ENCODE measurements at regions not wholly inside any gene's neighbourhood (a gene's known extent, or its start where the extent isn't known, plus 50 kb on each side); places are given as distances from the start of the nearest gene placed in this dataset.

DNA sequence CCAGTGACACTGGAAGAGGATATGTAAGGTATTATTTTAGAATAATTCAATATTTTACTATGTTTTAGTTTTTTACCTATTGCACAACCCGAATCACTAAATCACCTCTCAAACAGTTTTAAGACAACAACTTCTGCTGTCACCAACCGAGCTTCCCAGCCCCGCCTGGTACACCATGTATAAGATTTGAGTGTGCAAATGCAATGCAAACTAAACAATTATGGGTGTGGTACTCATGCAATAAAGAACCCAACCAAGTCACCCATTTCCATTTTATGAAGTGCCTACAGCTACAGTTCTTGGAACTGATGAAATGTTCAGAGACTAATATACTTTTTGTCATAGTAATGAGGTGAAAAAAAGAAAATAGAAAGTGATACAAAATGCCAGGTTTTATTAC, 256.2 kb downstream of the TAFA4 start:
- Histone ChIP-seq H3K4me1 (ENCODE audit: insufficient read depth, low read length, poor library complexity, severe bottlenecking) (no peaks in the 10 kb centered on the region), H3K4me3 (ENCODE audit: low read depth, low read length, poor library complexity, severe bottlenecking) (no peak overlapping the region), H4K20me1 (ENCODE audit: insufficient read depth, low read length) (no peaks in the 10 kb centered on the region), H3K4me2 (ENCODE audit: low read length) (no peak overlapping the region), H3K9me3 (ENCODE audit: low read length) (no peaks in the 10 kb centered on the region), H2AFZ (ENCODE audit: low read length) (no peak overlapping the region), H3K79me2 (ENCODE audit: insufficient read depth, low read depth, low read length) (no peaks in the 10 kb centered on the region), H3K9me2 (ENCODE audit: insufficient read depth, low read length) (no peaks in the 10 kb centered on the region), H3K27ac (ENCODE audit: low read depth, low read length, poor library complexity, severe bottlenecking) (no peak overlapping the region), H3K36me3 (ENCODE audit: insufficient read depth, low read length) (no peaks in the 10 kb centered on the region)
- CTCF ChIA-PET (ENCODE audit: unreplicated experiment): no interaction called here
- no peak for DNase-seq (ENCODE audit: low spot score)
- POLR2A ChIA-PET: no interaction called here
- no peak for TF ChIP-seq EZH2phosphoT487 (IDR thresholded peaks at IDR 0.05; ENCODE audit: borderline replicate concordance, low read depth, low read length)
- intact Hi-C loops (cut with micrococcal nuclease; ENCODE audit: unreplicated experiment): no loop called here
- no TSS peak for BruUV-seq (replicated peaks)

DNA sequence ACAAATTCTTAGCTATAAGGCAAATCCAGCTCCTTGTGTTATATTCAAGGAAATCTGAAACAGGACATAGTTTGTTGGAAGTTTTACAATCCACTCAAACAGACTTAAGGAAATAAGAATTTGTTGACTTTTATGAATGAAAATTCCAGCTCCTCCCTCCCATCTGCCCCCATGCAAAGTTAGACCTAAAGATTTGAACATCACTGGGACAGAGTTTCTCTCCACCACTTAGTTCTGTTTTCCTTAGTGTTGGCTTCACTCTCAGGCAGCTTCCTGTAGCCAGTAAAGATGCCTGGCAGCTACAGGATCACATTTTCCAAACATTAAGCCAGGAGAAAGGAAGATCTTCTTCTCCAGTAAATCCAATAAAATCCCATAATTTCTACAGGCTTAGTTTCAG, 265.0 kb downstream of the TAFA4 start:
- Histone ChIP-seq H3K36me3 (ENCODE audit: insufficient read depth, low read length) (no peaks in the 10 kb centered on the region), H3K9me2 (ENCODE audit: insufficient read depth, low read length) (no peaks in the 10 kb centered on the region), H4K20me1 (ENCODE audit: insufficient read depth, low read length) (no peaks in the 10 kb centered on the region), H3K79me2 (ENCODE audit: insufficient read depth, low read depth, low read length) (no peaks in the 10 kb centered on the region), H2AFZ (ENCODE audit: low read length) (no peak overlapping the region), H3K4me1 (ENCODE audit: insufficient read depth, low read length, poor library complexity, severe bottlenecking) (no peaks in the 10 kb centered on the region), H3K9me3 (ENCODE audit: low read length) (no peaks in the 10 kb centered on the region), H3K27ac (ENCODE audit: low read depth, low read length, poor library complexity, severe bottlenecking) (no peak overlapping the region), H3K4me2 (ENCODE audit: low read length) (no peak overlapping the region), H3K4me3 (ENCODE audit: low read depth, low read length, poor library complexity, severe bottlenecking) (no peak overlapping the region)
- intact Hi-C loops (cut with micrococcal nuclease; ENCODE audit: unreplicated experiment): no loop called here
- POLR2A ChIA-PET: no interaction called here
- CTCF ChIA-PET (ENCODE audit: unreplicated experiment): no interaction called here
- no peak for DNase-seq (ENCODE audit: low spot score)
- TF ChIP-seq, protein P1, sequence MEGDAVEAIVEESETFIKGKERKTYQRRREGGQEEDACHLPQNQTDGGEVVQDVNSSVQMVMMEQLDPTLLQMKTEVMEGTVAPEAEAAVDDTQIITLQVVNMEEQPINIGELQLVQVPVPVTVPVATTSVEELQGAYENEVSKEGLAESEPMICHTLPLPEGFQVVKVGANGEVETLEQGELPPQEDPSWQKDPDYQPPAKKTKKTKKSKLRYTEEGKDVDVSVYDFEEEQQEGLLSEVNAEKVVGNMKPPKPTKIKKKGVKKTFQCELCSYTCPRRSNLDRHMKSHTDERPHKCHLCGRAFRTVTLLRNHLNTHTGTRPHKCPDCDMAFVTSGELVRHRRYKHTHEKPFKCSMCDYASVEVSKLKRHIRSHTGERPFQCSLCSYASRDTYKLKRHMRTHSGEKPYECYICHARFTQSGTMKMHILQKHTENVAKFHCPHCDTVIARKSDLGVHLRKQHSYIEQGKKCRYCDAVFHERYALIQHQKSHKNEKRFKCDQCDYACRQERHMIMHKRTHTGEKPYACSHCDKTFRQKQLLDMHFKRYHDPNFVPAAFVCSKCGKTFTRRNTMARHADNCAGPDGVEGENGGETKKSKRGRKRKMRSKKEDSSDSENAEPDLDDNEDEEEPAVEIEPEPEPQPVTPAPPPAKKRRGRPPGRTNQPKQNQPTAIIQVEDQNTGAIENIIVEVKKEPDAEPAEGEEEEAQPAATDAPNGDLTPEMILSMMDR (conservative IDR thresholded peaks at IDR 0.05; ENCODE audit: low read length): no peak
- TF ChIP-seq EZH2phosphoT487 (IDR thresholded peaks at IDR 0.05; ENCODE audit: borderline replicate concordance, low read depth, low read length): no peak
- no TSS peak for BruUV-seq (replicated peaks)

DNA sequence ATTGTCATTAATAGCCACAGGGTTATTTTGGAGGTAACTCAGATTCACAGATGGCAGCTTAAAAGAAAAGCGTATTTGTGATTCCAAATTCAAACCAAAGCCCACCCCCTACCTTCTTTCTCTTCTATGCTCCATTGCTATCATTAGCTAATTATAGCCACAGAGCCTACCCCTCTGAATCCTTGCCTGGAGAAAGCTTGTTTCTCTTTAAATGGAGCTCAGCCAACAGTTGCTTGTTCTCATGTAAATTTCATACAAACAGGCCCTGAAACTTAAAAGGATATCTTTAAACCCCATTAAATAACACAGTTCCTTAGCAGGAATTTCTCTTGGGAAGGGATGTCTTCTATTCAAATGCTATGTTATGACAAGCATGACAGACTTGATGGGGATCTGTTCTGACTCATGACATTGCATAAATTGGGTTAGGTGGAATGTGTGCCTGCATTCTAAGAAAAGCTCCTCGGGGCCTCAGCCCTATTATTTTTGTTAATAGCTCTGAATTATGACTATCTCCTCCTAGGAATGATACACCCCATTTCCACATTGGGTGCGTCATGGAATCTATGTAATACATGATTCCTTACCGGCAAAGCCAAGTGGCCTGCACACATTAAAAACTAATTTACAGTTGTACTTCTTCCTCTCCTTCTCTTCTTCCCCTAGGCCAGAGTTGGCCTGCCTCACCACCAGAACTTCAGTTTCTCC, 265.8 kb downstream of the TAFA4 start:
- DNase-seq (ENCODE audit: low spot score): no peak
- intact Hi-C loops (cut with micrococcal nuclease; ENCODE audit: unreplicated experiment): no loop called here
- Histone ChIP-seq H3K9me3 (ENCODE audit: low read length) (no peaks in the 10 kb centered on the region), H3K4me3 (ENCODE audit: low read depth, low read length, poor library complexity, severe bottlenecking) (no peak overlapping the region), H3K27ac (ENCODE audit: low read depth, low read length, poor library complexity, severe bottlenecking) (no peak overlapping the region), H2AFZ (ENCODE audit: low read length) (no peak overlapping the region), H3K4me1 (ENCODE audit: insufficient read depth, low read length, poor library complexity, severe bottlenecking) (no peaks in the 10 kb centered on the region), H3K9me2 (ENCODE audit: insufficient read depth, low read length) (no peaks in the 10 kb centered on the region), H3K36me3 (ENCODE audit: insufficient read depth, low read length) (no peaks in the 10 kb centered on the region), H4K20me1 (ENCODE audit: insufficient read depth, low read length) (no peaks in the 10 kb centered on the region), H3K79me2 (ENCODE audit: insufficient read depth, low read depth, low read length) (no peaks in the 10 kb centered on the region), H3K4me2 (ENCODE audit: low read length) (no peak overlapping the region)
- no TSS peak for BruUV-seq (replicated peaks)
- CTCF ChIA-PET (ENCODE audit: unreplicated experiment): no interaction called here
- no peak for TF ChIP-seq EZH2phosphoT487 (IDR thresholded peaks at IDR 0.05; ENCODE audit: borderline replicate concordance, low read depth, low read length)
- TF ChIP-seq, protein P1 (conservative IDR thresholded peaks at IDR 0.05; ENCODE audit: low read length): no peak
- POLR2A ChIA-PET: no interaction called here
